Vagina (tissue), 2 donors: ENCODE measurements at regions not wholly inside any gene's neighbourhood (a gene's known extent, or its start where the extent isn't known, plus 50 kb on each side); places are given as distances from the start of the nearest gene placed in this dataset.

Source experiments
- POLR2A ChIP-seq, 2 donors: fragments of 450-650 bp; IDR thresholded peaks; one replicate each; pipeline ENCODE4 v1.6.1; 2017; ENCODE audit warnings: antibody characterized with exemption in 2 of 2, mild to moderate bottlenecking in 2 of 2, moderate library complexity in 2 of 2
- POLR2AphosphoS5 ChIP-seq, 2 donors: sonication (generic); formaldehyde crosslinking; IDR thresholded peaks; one replicate each; pipeline ENCODE4 v1.9.0; 2017; ENCODE audit warnings: antibody characterized with exemption in 2 of 2, mild to moderate bottlenecking in 2 of 2, low read depth in 1 of 2; ENCODE audit not compliant: insufficient read depth in 1 of 2
- TF ChIP-seq, protein P1 (sequence below), 3 experiments: fragments of 450-650 bp in 2 of 3; fragments of 200-600 bp in 1 of 3; sonication (generic) in 1 of 3; IDR thresholded peaks; one replicate each; pipeline ENCODE4 v1.5.1; 2017 to 2019; ENCODE audit warnings: antibody characterized with exemption in 3 of 3, mild to moderate bottlenecking in 2 of 3, moderate library complexity in 2 of 3

DNA sequence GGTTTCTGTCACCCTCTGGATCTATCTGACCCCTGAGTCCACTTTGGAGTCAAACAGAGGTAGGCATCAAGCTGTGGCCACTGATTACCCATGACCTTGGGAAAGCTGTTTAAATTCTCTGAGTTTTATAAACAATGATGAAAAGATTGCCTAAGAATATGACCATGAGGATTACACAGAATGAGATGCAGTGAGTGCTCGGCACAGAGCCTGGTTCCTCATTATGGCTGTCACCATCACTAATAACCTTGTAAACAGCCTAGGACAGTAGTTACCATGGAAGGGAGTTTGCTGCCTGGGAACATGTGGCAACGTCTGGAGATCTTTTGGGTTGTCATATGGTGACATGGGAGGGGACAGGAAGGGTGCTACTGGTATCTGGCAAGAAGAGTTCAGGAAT, 248.3 kb upstream of the KAZN start:
- TF ChIP-seq, protein P1, sequence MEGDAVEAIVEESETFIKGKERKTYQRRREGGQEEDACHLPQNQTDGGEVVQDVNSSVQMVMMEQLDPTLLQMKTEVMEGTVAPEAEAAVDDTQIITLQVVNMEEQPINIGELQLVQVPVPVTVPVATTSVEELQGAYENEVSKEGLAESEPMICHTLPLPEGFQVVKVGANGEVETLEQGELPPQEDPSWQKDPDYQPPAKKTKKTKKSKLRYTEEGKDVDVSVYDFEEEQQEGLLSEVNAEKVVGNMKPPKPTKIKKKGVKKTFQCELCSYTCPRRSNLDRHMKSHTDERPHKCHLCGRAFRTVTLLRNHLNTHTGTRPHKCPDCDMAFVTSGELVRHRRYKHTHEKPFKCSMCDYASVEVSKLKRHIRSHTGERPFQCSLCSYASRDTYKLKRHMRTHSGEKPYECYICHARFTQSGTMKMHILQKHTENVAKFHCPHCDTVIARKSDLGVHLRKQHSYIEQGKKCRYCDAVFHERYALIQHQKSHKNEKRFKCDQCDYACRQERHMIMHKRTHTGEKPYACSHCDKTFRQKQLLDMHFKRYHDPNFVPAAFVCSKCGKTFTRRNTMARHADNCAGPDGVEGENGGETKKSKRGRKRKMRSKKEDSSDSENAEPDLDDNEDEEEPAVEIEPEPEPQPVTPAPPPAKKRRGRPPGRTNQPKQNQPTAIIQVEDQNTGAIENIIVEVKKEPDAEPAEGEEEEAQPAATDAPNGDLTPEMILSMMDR (IDR thresholded peaks at IDR 0.05), result no peak
- TF ChIP-seq POLR2A (IDR thresholded peaks at IDR 0.05), result no peak
- no peak for TF ChIP-seq POLR2AphosphoS5 (IDR thresholded peaks at IDR 0.05; ENCODE audit: insufficient read depth in 1 of 2, low read depth in 1 of 2)
